ENCODE measurements at regions not wholly inside any gene's neighbourhood (a gene's known extent, or its start where the extent isn't known, plus 50 kb on each side); places are given as distances from the start of the nearest gene placed in this dataset.

- Mint-ChIP-seq H3K36me3 (ENCODE audit: low read depth, unreplicated experiment) (no peaks in the 10 kb centered on the region), H3K27ac (ENCODE audit: unreplicated experiment) (no peak overlapping the region), H3K4me1 (ENCODE audit: unreplicated experiment) (no peaks in the 10 kb centered on the region), H3K9me3 (ENCODE audit: unreplicated experiment) (no peaks in the 10 kb centered on the region), H3K4me3 (ENCODE audit: unreplicated experiment) (no peak overlapping the region), H3K27me3 (ENCODE audit: unreplicated experiment) (no peaks in the 10 kb centered on the region)
- no peak for DNase-seq (ENCODE audit: low spot score)
- TF ChIP-seq CTCF (IDR thresholded peaks at IDR 0.05; ENCODE audit: unreplicated experiment), result no peak
Measured at GRCh38 chr15:26134812-26135211, 271.7 kb upstream of the ATP10A start.

- Mint-ChIP-seq H3K4me3 (ENCODE audit: unreplicated experiment) (no peak overlapping the region), H3K27ac (ENCODE audit: unreplicated experiment) (no peak overlapping the region), H3K4me1 (ENCODE audit: unreplicated experiment) (no peaks in the 10 kb centered on the region), H3K9me3 (ENCODE audit: unreplicated experiment) (no peaks in the 10 kb centered on the region), H3K36me3 (ENCODE audit: low read depth, unreplicated experiment) (no peaks in the 10 kb centered on the region), H3K27me3 (ENCODE audit: unreplicated experiment) (no peaks in the 10 kb centered on the region)
- DNase-seq (ENCODE audit: low spot score), result no peak
- TF ChIP-seq CTCF (IDR thresholded peaks at IDR 0.05; ENCODE audit: unreplicated experiment), result no peak
Measured at GRCh38 chr15:26134152-26134551, 271.0 kb upstream of the ATP10A start.

- TF ChIP-seq CTCF (IDR thresholded peaks at IDR 0.05; ENCODE audit: unreplicated experiment), result no peak
- Mint-ChIP-seq H3K27ac (ENCODE audit: unreplicated experiment) (no peak overlapping the region), H3K36me3 (ENCODE audit: low read depth, unreplicated experiment) (no peaks in the 10 kb centered on the region), H3K4me1 (ENCODE audit: unreplicated experiment) (no peaks in the 10 kb centered on the region), H3K27me3 (ENCODE audit: unreplicated experiment) (no peaks in the 10 kb centered on the region), H3K4me3 (ENCODE audit: unreplicated experiment) (no peak overlapping the region), H3K9me3 (ENCODE audit: unreplicated experiment) (no peaks in the 10 kb centered on the region)
- no peak for DNase-seq (ENCODE audit: low spot score)
Measured at GRCh38 chr15:26132811-26133210, 269.7 kb upstream of the ATP10A start.

- Mint-ChIP-seq H3K4me1 (ENCODE audit: unreplicated experiment) (no peaks in the 10 kb centered on the region), H3K27ac (ENCODE audit: unreplicated experiment) (no peak overlapping the region), H3K36me3 (ENCODE audit: low read depth, unreplicated experiment) (no peaks in the 10 kb centered on the region), H3K27me3 (ENCODE audit: unreplicated experiment) (peaks cover 2% of the 10 kb centered on the region), H3K9me3 (ENCODE audit: unreplicated experiment) (no peaks in the 10 kb centered on the region), H3K4me3 (ENCODE audit: unreplicated experiment) (no peak overlapping the region)
- no peak for TF ChIP-seq CTCF (IDR thresholded peaks at IDR 0.05; ENCODE audit: unreplicated experiment)
- no peak for DNase-seq (ENCODE audit: low spot score)
Measured at GRCh38 chr15:26129852-26130251, 266.7 kb upstream of the ATP10A start.

GRCh38 chr15:26128611-26129140, 265.5 kb upstream of the ATP10A start:
- Mint-ChIP-seq H3K27me3 (ENCODE audit: unreplicated experiment) (peaks cover 2% of the 10 kb centered on the region), H3K4me3 (ENCODE audit: unreplicated experiment) (no peak overlapping the region), H3K36me3 (ENCODE audit: low read depth, unreplicated experiment) (no peaks in the 10 kb centered on the region), H3K9me3 (ENCODE audit: unreplicated experiment) (no peaks in the 10 kb centered on the region), H3K4me1 (ENCODE audit: unreplicated experiment) (no peaks in the 10 kb centered on the region), H3K27ac (ENCODE audit: unreplicated experiment) (no peak overlapping the region)
- TF ChIP-seq CTCF (IDR thresholded peaks at IDR 0.05; ENCODE audit: unreplicated experiment), result no peak
- DNase-seq (ENCODE audit: low spot score), result no peak
